A549 (cell line): ENCODE measurements at regions not wholly inside any gene's neighbourhood (a gene's known extent, or its start where the extent isn't known, plus 50 kb on each side); places are given as distances from the start of the nearest gene placed in this dataset.

Source experiments
- ATAC-seq, 2 experiments: fragments of 200-7000 bp in 1 of 2; fragments of >200 bp in 1 of 2; cut with Nextera tagmentation in 1 of 2; cut with Tn5 transposase in 1 of 2; 3 replicates each; pipeline versions ENCODE4 v1.8.0 to v1.9.1; 2018 to 2020; ENCODE audit warnings: mild to moderate bottlenecking in 1 of 2, moderate library complexity in 1 of 2
- CTCF ChIA-PET: fragments of 300-600 bp; sonication (Branson Sonifier 250); formaldehyde crosslinking; extraction: SDS; loops from one replicate; lab custom pipeline; 2021; ENCODE audit warnings: antibody characterized with exemption, inconsistent platforms; lab: Yijun Ruan, JAX
- POLR2A ChIA-PET: fragments of 350-600 bp; formaldehyde crosslinking; extraction: SDS; loops from one replicate; lab custom pipeline; 2021; ENCODE audit warnings: antibody characterized with exemption, inconsistent platforms; lab: Yijun Ruan, JAX
- DNase-seq, 2 experiments: peaks; one replicate each; pipeline versions ENCODE4 v3.0.0 to v3.0.0-alpha.2; 2011 to 2016; ENCODE audit warnings: low read depth in 1 of 2, low spot score in 1 of 2
- FAIRE-seq: peaks from 2 replicates; lab custom pipeline; 2011; peaks lifted over from hg19 to GRCh38; lab: Jason Lieb, UNC
- H3K27ac ChIP-seq, 2 experiments: fragments of >200 bp; sonication (Bioruptor Twin); formaldehyde crosslinking; 3 replicates each; pipeline ENCODE4 v1.5.1; 2016 to 2017
- H3K4me1 ChIP-seq: fragments of >200 bp; sonication (Bioruptor Twin); formaldehyde crosslinking; 3 replicates; pipeline ENCODE4 v1.6.1; 2016
- H3K4me2 ChIP-seq: fragments of >200 bp; sonication (Bioruptor Twin); formaldehyde crosslinking; 3 replicates; pipeline ENCODE4 v1.6.1; 2016
- H3K4me3 ChIP-seq: fragments of >200 bp; sonication (Bioruptor Twin); formaldehyde crosslinking; 3 replicates; pipeline ENCODE4 v1.5.1; 2016
- H3K9me3 ChIP-seq: fragments of >200 bp; sonication (Bioruptor Twin); formaldehyde crosslinking; 3 replicates; pipeline ENCODE4 v1.6.1; 2016
- CBX8 ChIP-seq: fragments of 200-600 bp; sonication (generic); IDR thresholded peaks from 2 replicates; pipeline ENCODE4 v1.6.1; 2016
- CEBPB ChIP-seq, 2 experiments: fragments of >200 bp in 1 of 2; sonication (Bioruptor Twin) in 1 of 2; formaldehyde crosslinking in 1 of 2; IDR thresholded peaks; 2 replicates each; pipeline ENCODE4 v1.6.1; 2012 to 2016
- CHD4 ChIP-seq: fragments of 200-600 bp; sonication (generic); IDR thresholded peaks from 2 replicates; pipeline ENCODE4 v1.6.1; 2016; ENCODE audit warnings: antibody characterized with exemption, mild to moderate bottlenecking, borderline replicate concordance
- EHF ChIP-seq: fragments of 250-450 bp; sonication (Bioruptor Pico); IDR thresholded peaks from 2 replicates; pipeline ENCODE4 v1.5.0; 2020; ENCODE audit warnings: mild to moderate bottlenecking
- EP300 ChIP-seq, 2 experiments: fragments of >200 bp; sonication (Bioruptor Twin); formaldehyde crosslinking; IDR thresholded peaks; 2 replicates in 1 of 2; 3 replicates in 1 of 2; pipeline ENCODE4 v1.6.1; 2016 to 2017
- HDAC2 ChIP-seq: fragments of 200-600 bp; sonication (generic); IDR thresholded peaks from 2 replicates; pipeline ENCODE4 v1.6.1; 2016
- HES2 ChIP-seq: fragments of >200 bp; sonication (Bioruptor Twin); formaldehyde crosslinking; IDR thresholded peaks from 2 replicates; pipeline ENCODE4 v1.6.1; 2016
- HEYL ChIP-seq: fragments of 250-450 bp; sonication (Bioruptor Pico); IDR thresholded peaks from 2 replicates; pipeline ENCODE4 v1.8.0; 2021; ENCODE audit warnings: mild to moderate bottlenecking, moderate library complexity
- HMGXB4 ChIP-seq: fragments of 250-450 bp; sonication (Bioruptor Pico); IDR thresholded peaks from 2 replicates; pipeline ENCODE4 v1.5.0; 2021; ENCODE audit warnings: mild to moderate bottlenecking, moderate library complexity, borderline replicate concordance
- HOXB13 ChIP-seq: fragments of 250-450 bp; sonication (Bioruptor Pico); IDR thresholded peaks from 2 replicates; pipeline ENCODE4 v1.5.0; 2020; ENCODE audit warnings: low read depth, mild to moderate bottlenecking, moderate library complexity
- KDM1A ChIP-seq: fragments of 200-600 bp; sonication (generic); IDR thresholded peaks from 2 replicates; pipeline ENCODE4 v1.6.1; 2016; ENCODE audit warnings: low read depth, mild to moderate bottlenecking
- MAFK ChIP-seq: fragments of 450-650 bp; IDR thresholded peaks from 2 replicates; pipeline ENCODE4 v1.6.1; 2014; ENCODE audit not compliant: partially characterized antibody
- MAX ChIP-seq: IDR thresholded peaks from 2 replicates; pipeline ENCODE4 v1.6.1; 2012
- MAZ ChIP-seq: fragments of 150-350 bp; IDR thresholded peaks from 2 replicates; pipeline ENCODE4 v1.6.1; 2014; ENCODE audit warnings: antibody characterized with exemption, low read depth, low read length, borderline replicate concordance
- MYC ChIP-seq: IDR thresholded peaks from 2 replicates; pipeline ENCODE4 v1.6.1; 2012; ENCODE audit warnings: mild to moderate bottlenecking, inconsistent platforms, low read length, improper control_type of control experiment, borderline replicate concordance
- NPAS2 ChIP-seq: fragments of 250-450 bp; sonication (Bioruptor Pico); IDR thresholded peaks from 2 replicates; pipeline ENCODE4 v1.8.0; 2022; ENCODE audit warnings: mild to moderate bottlenecking, moderate library complexity, borderline replicate concordance
- NR3C1 ChIP-seq: fragments of >200 bp; sonication (Bioruptor Twin); formaldehyde crosslinking; IDR thresholded peaks from 3 replicates; pipeline ENCODE4 v1.6.1; 2017
- PHF8 ChIP-seq: fragments of 200-600 bp; sonication (generic); IDR thresholded peaks from 2 replicates; pipeline ENCODE4 v1.6.1; 2016; ENCODE audit warnings: low read depth, mild to moderate bottlenecking, antibody characterized with exemption, moderate library complexity, borderline replicate concordance
- POLR2AphosphoS2 ChIP-seq: conservative IDR thresholded peaks from 2 replicates; pipeline ENCODE4 v1.6.1; 2012; ENCODE audit warnings: low read length, improper control_type of control experiment, inconsistent platforms
- RCOR1 ChIP-seq: fragments of 150-350 bp; IDR thresholded peaks from 2 replicates; pipeline ENCODE4 v1.6.1; 2014; ENCODE audit warnings: antibody characterized with exemption, low read length, low read depth
- REST ChIP-seq: fragments of 200-600 bp; sonication (generic); IDR thresholded peaks from 2 replicates; pipeline ENCODE4 v1.6.1; 2016; ENCODE audit warnings: antibody characterized with exemption, mild to moderate bottlenecking, moderate library complexity
- RFX5 ChIP-seq: fragments of 450-650 bp; IDR thresholded peaks from 2 replicates; pipeline ENCODE4 v1.7.1; 2014; ENCODE audit warnings: antibody characterized with exemption, mild to moderate bottlenecking, moderate library complexity
- RNF2 ChIP-seq: fragments of 200-600 bp; sonication (generic); IDR thresholded peaks from 2 replicates; pipeline ENCODE4 v1.6.1; 2016; ENCODE audit warnings: low read depth, mild to moderate bottlenecking, antibody characterized with exemption, moderate library complexity, borderline replicate concordance
- SMC3 ChIP-seq: fragments of >200 bp; sonication (Bioruptor Twin); formaldehyde crosslinking; IDR thresholded peaks from 3 replicates; pipeline ENCODE4 v1.6.1; 2018; ENCODE audit warnings: inconsistent platforms
- TP53 ChIP-seq: fragments of 250-450 bp; sonication (Bioruptor Pico); IDR thresholded peaks from 2 replicates; pipeline ENCODE4 v1.5.0; 2021; ENCODE audit warnings: mild to moderate bottlenecking, moderate library complexity
- USF2 ChIP-seq: fragments of 450-650 bp; IDR thresholded peaks from 2 replicates; pipeline ENCODE4 v1.6.1; 2014; ENCODE audit warnings: antibody characterized with exemption
- ZC3H11A ChIP-seq: fragments of 450-650 bp; IDR thresholded peaks from 2 replicates; pipeline ENCODE4 v1.6.1; 2014; ENCODE audit warnings: antibody characterized with exemption, mild to moderate bottlenecking
- ZFP36 ChIP-seq: fragments of 450-650 bp; IDR thresholded peaks from 2 replicates; pipeline ENCODE4 v1.6.1; 2014; ENCODE audit warnings: borderline replicate concordance; ENCODE audit not compliant: partially characterized antibody
- WGBS: methylation state at CpG from one replicate; pipeline ENCODE4 v1.1.6; 2017; ENCODE audit errors: missing lambda C conversion rate; 5-methylcytosine and 5-hydroxymethylcytosine counted together

GRCh38 chr1:94759188-94759587 lies 61.0 kb upstream of the SLC44A3 start:
- Histone ChIP-seq H3K9me3 (no peaks in the 10 kb centered on the region), H3K27ac (no peak overlapping the region), H3K4me3 (no peak overlapping the region), H3K4me2 (no peak overlapping the region), H3K4me1 (peaks cover 11% of the 10 kb centered on the region; the same call in 2 of the 3 replicates)
- no peak for ATAC-seq
- FAIRE-seq: no peak
- CTCF ChIA-PET: interaction anchor here (0.6 kb wide), 1 partner anchor 721 kb away, joined by 3 read pairs; no protein-coding TSS in a partner anchor
- no peak for TF ChIP-seq RFX5
- TF ChIP-seq RNF2: no peak
- TF ChIP-seq MAFK: no peak
- TF ChIP-seq CBX8: no peak
- TF ChIP-seq RCOR1: no peak
- TF ChIP-seq EP300 (IDR thresholded peaks at IDR 0.05): no peak
- TF ChIP-seq HEYL: no peak
- TF ChIP-seq NR3C1: no peak
- no peak for TF ChIP-seq HOXB13 (CRISPR knock-in tag)
- TF ChIP-seq SMC3: no peak
- TF ChIP-seq HMGXB4 (CRISPR knock-in tag): no peak
- TF ChIP-seq PHF8: no peak
- no peak for TF ChIP-seq HES2
- no peak for TF ChIP-seq MYC
- no peak for TF ChIP-seq CEBPB (IDR thresholded peaks at IDR 0.05)
- TF ChIP-seq REST: no peak
- TF ChIP-seq MAX: no peak
- POLR2A ChIA-PET: no interaction called here
- DNase-seq: no peak

- Histone ChIP-seq H3K4me3 (no peak overlapping the region), H3K27ac (no peak overlapping the region), H3K4me2 (no peak overlapping the region), H3K9me3 (no peaks in the 10 kb centered on the region), H3K4me1 (peaks cover 19% of the 10 kb centered on the region)
- CTCF ChIA-PET: no interaction called here
- 77% methylated on average over 7 of the region's 7 CpGs for WGBS
- ATAC-seq: no peak
- POLR2A ChIA-PET: no interaction called here
- no peak for TF ChIP-seq CHD4
- DNase-seq: no peak
- no peak for FAIRE-seq
These were observed 62.2 kb upstream of the SLC44A3 start for GRCh38 chr1:94757931-94758330.

GRCh38 chr1:94755675-94756074 lies 64.5 kb upstream of the SLC44A3 start:
- Histone ChIP-seq H3K9me3 (no peaks in the 10 kb centered on the region), H3K4me3 (no peak overlapping the region), H3K27ac (peak overlapping the region; percentile 46 to 70; a peak in 5 of 6 replicates), H3K4me2 (no peak overlapping the region), H3K4me1 (peaks cover 19% of the 10 kb centered on the region)
- FAIRE-seq (no peak), DNase-seq (peak in 1 of 2 experiments; percentile 16), ATAC-seq (no peak)
- POLR2A ChIA-PET: no interaction called here
- CTCF ChIA-PET: interaction anchor here (0.9 kb wide), 1 partner anchor 26 kb away, joined by 3 read pairs; no protein-coding TSS in a partner anchor
- WGBS: 82% methylated on average over 7 of the region's 7 CpGs
- TF ChIP-seq ZFP36 (no peak), KDM1A (no peak), ZC3H11A (no peak), USF2 (no peak), NPAS2 (no peak), MAZ (no peak), HMGXB4 (CRISPR knock-in tag) (no peak), RNF2 (no peak), HDAC2 (no peak), TP53 (CRISPR knock-in tag) (no peak), POLR2AphosphoS2 (no peak), EHF (CRISPR knock-in tag) (no peak)
